ENCODE measurements at regions not wholly inside any gene's neighbourhood (a gene's known extent, or its start where the extent isn't known, plus 50 kb on each side); places are given as distances from the start of the nearest gene placed in this dataset.
A peak's percentile ranks its signal among the peaks of the same experiment; 100 is the strongest.
"Not testable (repeated sequence)": the region's sequence is repeated elsewhere in the genome, so short reads cannot be mapped to it uniquely, and the experiment has no call there.

DNA sequence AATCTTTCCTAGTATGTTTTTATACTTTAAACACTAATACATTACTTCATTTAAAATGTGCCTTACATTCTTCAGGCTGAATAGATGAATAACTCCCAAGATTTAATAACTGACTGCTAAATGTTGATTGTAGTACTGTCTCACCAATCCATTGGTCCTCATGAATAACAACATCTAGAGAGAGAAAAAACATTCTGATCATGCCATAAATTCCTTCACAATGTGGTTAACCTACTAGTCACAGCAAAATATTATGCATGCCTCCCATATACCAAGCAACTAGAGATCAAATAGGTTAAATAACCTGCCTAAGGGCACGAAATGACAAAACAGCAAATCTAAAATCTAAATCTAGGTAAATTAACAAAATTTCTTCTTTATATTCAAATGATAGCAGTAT is 66.2 kb downstream of the SYT15 start:
- H3K9me3 ChIP-seq; H3K4me1 ChIP-seq; H3K36me3 ChIP-seq; DNase-seq (ENCODE audit: low spot score in 2 of 2); H3K27me3 ChIP-seq; H3K4me3 ChIP-seq; H3K27ac ChIP-seq; intact Hi-C loops (cut with DNase I): not testable (repeated sequence)

DNA sequence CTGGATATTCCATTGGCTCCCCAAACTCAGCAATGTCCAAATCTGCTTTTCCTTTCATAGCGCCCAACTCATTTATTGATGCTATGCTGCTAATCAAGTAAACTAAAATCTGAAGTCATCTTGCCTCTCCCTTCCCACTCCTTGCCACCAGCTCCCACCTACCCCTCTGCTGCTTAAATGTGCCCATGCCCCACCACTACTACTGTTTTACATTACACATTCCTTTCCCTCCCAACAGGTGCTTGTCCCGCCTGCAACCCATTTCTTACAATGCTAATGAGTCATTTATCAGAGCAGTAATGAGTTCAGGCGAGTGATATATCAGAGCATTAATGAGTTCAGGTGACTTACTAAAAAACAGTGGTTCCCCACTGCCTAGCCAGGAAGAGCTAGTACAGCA is 67.2 kb downstream of the SYT15 start:
- intact Hi-C loops (cut with DNase I); H3K27ac ChIP-seq; DNase-seq (ENCODE audit: low spot score in 2 of 2); H3K9me3 ChIP-seq; H3K4me3 ChIP-seq; H3K4me1 ChIP-seq; H3K27me3 ChIP-seq; H3K36me3 ChIP-seq: not testable (repeated sequence)

DNA sequence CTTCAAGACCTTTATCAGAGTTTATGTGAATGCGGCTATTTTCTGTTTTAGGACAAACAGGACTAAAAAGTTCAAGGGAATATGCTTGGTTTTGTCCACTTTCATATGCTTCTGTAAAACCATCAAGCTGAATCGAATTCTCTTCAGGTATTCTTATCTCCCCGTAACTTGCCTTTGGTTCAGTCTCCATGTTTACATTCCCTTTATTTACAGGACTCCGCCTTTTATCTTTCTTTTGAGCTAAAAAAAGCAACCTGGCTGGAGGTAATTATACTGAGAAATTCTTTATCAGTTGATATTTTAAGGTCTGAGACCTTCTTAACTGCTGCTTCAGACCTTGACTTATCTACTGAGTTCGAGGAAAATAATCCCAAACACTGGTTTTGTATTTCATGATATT is 72.0 kb downstream of the SYT15 start:
- intact Hi-C loops (cut with DNase I); H3K36me3 ChIP-seq; H3K4me1 ChIP-seq; DNase-seq (ENCODE audit: low spot score in 2 of 2); H3K27ac ChIP-seq; H3K9me3 ChIP-seq; H3K4me3 ChIP-seq; H3K27me3 ChIP-seq: not testable (repeated sequence)

DNA sequence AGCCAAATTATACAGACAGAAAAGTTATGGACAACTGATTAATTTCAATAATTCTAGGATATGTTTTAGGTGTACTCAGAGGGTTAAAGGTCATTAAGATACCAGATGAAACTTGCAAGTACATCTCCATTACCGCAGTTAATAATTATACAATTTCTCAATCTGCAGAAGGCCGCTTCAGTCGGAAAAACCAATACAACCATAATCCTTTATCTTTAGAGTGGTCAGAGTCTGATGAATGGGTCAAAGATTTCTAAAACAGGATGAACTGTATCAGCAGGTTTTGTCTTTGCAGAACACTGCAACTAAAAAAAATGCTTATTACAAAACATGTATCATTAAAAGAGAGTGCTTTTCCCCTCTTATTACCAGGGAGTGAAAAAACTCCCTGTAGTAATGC is 78.5 kb downstream of the SYT15 start:
- H3K27me3 ChIP-seq; H3K27ac ChIP-seq; H3K4me1 ChIP-seq; intact Hi-C loops (cut with DNase I); H3K36me3 ChIP-seq; H3K4me3 ChIP-seq; H3K9me3 ChIP-seq; DNase-seq (ENCODE audit: low spot score in 2 of 2): not testable (repeated sequence)

DNA sequence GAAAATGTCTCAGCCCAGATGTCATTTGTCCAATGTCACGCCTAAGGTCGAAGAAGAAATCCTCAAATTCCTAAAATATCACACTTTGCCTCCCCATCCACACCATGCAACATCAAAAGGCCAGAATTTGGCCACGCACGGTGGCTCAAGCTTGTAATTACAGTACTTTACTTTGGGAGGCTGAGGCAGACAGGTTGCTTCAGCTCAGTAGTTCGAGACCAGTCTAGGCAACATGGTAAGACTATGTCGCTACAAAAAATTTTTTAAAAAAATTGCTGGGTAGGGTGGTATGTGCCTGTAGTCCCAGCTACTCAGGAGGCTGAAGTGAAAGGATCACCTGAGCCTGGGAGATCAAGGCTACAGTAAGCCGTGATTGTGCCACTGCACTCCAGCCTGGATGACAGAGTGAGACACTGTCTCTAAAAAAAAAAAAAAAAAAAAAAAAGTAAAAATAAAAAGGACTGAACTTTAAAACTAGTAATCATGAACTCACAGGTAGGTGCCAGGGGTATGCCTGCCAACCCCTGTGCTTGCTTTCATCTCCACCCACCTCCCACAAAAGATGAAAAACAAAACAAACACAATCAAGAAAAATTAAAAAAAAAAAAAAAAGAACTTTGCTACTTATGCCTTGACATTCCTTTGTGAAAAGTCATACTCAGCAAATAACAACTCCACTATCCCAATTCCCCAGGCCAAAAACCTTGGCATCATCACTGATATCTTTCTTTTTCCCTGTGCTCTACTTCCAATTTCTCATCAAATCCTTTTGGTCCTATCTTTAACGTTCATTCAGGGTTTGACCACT is 81.3 kb downstream of the SYT15 start:
- intact Hi-C loops (cut with DNase I); DNase-seq (ENCODE audit: low spot score in 2 of 2); H3K4me1 ChIP-seq; H3K27me3 ChIP-seq; H3K36me3 ChIP-seq; H3K9me3 ChIP-seq; H3K4me3 ChIP-seq; H3K27ac ChIP-seq: not testable (repeated sequence)

DNA sequence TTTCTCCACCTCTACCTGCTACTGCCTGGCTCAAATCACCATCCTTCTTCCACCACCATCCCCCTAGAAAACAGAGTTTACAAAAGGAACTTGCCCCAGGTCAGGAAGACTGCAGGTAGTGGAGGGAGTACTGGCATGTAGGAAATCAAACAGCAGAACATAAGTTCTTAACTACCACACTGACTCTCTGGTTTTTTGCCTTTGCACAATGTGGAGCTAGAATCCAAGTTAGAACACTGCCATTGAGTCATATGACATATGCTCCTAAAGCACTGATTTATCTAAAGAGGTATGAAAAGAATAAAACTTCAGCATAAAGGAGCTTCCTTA is 81.9 kb downstream of the SYT15 start:
- H3K27me3 ChIP-seq; H3K9me3 ChIP-seq; H3K36me3 ChIP-seq; H3K4me3 ChIP-seq; H3K27ac ChIP-seq; intact Hi-C loops (cut with DNase I); DNase-seq (ENCODE audit: low spot score in 2 of 2); H3K4me1 ChIP-seq: not testable (repeated sequence)

DNA sequence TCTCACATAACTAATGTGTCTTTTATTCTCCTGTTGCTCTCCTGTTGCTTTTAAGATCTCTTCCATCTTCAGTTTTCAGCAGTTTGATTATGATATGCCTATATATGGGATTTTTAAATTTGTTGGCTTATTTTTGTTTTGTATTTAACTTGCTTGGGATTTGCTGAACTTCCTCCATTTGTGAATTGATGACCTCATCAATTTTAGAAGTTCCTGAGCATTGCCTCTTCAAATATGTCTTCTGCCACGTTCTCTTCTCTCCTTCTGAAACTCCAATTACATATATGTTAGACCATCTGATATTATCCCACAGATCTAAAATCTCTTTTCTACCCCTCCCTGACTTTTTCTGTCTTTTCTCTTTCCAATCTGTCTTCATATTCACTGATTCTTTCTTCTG is 86.6 kb downstream of the SYT15 start:
- H3K4me3 ChIP-seq; intact Hi-C loops (cut with DNase I); H3K4me1 ChIP-seq; H3K36me3 ChIP-seq; H3K9me3 ChIP-seq; DNase-seq (ENCODE audit: low spot score in 2 of 2); H3K27me3 ChIP-seq; H3K27ac ChIP-seq: not testable (repeated sequence)

DNA sequence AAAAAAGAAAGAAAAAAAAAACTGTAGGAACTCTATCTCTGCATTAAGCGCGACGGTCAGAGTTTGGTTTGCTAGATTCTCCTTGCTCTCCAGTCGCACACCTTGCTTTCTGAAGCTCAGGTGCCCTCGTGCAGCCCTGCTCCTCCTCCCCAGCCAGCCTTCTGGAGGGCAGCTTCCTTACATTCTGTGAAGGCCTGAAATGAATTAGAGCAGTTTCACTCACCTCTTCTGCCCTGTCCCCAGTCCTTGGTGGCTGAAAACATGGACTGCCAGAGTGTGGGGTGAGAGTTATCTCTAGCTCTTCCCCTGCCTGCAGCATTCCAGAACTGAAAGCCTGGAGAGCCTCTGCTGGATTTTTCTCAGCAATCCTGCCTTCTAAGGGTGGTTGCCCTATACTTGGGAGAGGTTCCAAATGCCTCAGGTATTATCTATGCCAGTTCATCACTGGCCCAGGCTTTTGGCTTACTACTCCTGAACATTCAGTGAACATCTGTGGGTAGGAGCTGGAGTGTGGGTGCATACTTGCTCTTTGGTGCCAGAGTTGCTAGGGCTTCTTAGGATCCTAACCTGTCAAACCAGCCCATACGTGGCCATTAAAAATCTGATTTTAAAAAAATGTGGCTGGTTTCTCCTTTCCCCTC is 89.5 kb downstream of the SYT15 start:
- intact Hi-C loops (cut with DNase I); H3K9me3 ChIP-seq; H3K36me3 ChIP-seq: not testable (repeated sequence)

DNA sequence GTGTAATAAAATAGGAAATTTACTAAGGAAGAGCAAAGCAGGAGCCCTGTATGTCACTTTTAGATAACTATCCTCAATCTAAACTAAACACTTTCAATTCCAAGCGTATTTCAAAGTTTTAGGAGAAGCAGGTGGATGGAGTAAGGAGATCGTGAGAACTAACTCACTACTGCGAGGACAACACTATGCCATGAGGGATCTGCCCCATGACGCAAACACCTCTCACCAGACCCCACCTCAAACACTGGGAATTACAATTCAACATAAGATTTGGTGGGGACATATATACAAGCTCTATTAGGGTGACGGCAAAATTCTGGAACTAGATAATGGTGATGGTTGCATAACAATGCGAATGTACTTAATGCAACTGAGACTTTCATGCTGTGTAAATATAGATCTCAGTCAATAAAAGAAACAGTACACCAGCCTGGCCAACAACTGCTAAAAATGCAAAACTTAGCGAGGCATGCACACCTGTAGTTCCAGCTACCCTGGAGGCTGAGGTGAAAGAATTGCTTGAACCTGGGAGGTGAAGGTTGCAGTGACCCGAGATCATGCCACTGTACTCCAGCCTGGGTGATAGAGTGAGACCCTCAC is 99.0 kb downstream of the SYT15 start:
- H3K4me1 ChIP-seq; H3K9me3 ChIP-seq; intact Hi-C loops (cut with DNase I); DNase-seq (ENCODE audit: low spot score in 2 of 2); H3K36me3 ChIP-seq; H3K27me3 ChIP-seq; H3K4me3 ChIP-seq; H3K27ac ChIP-seq: not testable (repeated sequence)

More for the DNA sequence above, 89.5 kb downstream of the SYT15 start:
- H3K4me3 ChIP-seq; H3K27ac ChIP-seq; DNase-seq (ENCODE audit: low spot score in 2 of 2); H3K4me1 ChIP-seq; H3K27me3 ChIP-seq: not testable (repeated sequence)

DNA sequence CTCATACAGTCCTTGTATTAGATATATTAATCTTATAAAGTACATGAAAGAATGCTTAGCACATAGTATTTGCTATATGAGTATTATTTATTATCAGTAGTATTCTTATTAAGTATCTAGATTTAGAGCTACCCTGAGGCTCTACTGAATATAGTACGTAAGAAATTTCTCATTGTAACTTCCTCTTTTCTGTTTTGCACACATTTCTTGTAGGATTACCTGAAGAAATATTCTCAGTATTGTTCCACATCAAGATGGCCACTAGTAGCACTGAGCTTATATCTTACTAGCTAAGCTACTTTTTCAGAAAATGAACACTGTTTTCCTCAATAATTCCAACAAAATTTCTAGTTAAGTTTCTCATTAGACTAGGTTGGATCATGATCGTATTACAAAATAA is 112.5 kb downstream of the SYT15 start:
- H3K9me3 ChIP-seq; intact Hi-C loops (cut with DNase I); H3K4me1 ChIP-seq; H3K4me3 ChIP-seq; H3K27me3 ChIP-seq; DNase-seq (ENCODE audit: low spot score in 2 of 2); H3K36me3 ChIP-seq; H3K27ac ChIP-seq: not testable (repeated sequence)

DNA sequence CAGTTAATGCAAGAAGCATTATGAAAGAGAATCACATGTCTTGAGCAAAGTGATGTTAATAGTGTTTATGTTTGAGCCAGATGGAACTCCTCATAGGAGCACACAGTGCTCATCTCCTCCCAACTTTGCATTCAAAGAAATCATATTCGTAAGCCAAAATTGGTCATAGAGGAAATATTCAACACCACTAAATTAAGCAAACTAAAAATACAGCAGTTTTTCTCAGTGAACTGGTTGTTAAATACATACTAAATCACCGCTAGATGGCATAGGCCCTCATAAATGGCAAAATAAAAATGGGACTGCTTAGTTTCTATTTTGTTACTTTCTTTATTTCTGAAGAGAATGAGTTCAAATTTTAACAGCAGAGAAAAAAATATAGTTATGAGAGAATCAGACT is 114.3 kb downstream of the SYT15 start:
- H3K27ac ChIP-seq; H3K36me3 ChIP-seq; intact Hi-C loops (cut with DNase I); H3K9me3 ChIP-seq; H3K27me3 ChIP-seq; H3K4me1 ChIP-seq; H3K4me3 ChIP-seq; DNase-seq (ENCODE audit: low spot score in 2 of 2): not testable (repeated sequence)
- TF ChIP-seq, protein P1, sequence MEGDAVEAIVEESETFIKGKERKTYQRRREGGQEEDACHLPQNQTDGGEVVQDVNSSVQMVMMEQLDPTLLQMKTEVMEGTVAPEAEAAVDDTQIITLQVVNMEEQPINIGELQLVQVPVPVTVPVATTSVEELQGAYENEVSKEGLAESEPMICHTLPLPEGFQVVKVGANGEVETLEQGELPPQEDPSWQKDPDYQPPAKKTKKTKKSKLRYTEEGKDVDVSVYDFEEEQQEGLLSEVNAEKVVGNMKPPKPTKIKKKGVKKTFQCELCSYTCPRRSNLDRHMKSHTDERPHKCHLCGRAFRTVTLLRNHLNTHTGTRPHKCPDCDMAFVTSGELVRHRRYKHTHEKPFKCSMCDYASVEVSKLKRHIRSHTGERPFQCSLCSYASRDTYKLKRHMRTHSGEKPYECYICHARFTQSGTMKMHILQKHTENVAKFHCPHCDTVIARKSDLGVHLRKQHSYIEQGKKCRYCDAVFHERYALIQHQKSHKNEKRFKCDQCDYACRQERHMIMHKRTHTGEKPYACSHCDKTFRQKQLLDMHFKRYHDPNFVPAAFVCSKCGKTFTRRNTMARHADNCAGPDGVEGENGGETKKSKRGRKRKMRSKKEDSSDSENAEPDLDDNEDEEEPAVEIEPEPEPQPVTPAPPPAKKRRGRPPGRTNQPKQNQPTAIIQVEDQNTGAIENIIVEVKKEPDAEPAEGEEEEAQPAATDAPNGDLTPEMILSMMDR (IDR thresholded peaks at IDR 0.05) = peak in 1 of 3 experiments; percentile 21

DNA sequence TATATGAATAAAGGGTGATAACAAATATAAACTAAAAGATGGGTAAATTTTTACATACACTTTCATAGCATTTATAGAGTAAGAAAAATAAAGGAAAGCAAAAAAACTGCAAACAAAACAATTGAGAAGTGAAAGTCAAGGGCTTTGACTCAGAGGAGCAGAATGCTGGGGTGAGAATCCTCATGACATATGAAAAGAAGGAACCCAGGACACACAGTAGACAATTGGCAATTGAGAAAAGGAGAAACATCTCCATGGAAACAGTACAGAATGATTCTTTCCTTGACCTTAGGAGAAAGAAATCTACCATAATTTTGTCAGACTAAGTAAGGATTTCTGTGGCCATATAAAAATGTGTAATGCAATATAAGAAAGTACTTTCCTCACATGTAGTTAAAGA is 138.3 kb downstream of the SYT15 start:
- DNase-seq (ENCODE audit: low spot score in 2 of 2); H3K36me3 ChIP-seq; H3K9me3 ChIP-seq; intact Hi-C loops (cut with DNase I); H3K27me3 ChIP-seq; H3K4me1 ChIP-seq; H3K4me3 ChIP-seq; H3K27ac ChIP-seq: not testable (repeated sequence)

DNA sequence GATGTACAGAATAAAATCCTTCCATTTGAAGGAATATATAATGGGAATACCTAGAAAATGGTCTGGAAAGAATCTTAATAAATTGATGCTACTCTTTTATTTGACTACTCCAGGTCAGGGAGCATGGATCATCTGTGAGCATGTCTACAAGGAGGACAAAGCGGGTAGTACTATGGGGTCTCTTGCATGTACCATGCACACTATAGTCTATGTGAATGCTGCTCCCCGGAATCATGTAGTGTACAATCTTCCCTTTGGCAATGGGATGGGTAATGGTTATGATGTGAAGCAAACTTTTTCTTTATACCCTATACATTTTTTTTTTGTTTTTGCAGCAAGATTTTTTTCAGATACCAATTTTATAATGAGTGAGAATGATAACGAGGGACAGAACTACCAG is 139.1 kb downstream of the SYT15 start:
- H3K36me3 ChIP-seq; H3K9me3 ChIP-seq; H3K27me3 ChIP-seq; H3K4me1 ChIP-seq; intact Hi-C loops (cut with DNase I); H3K4me3 ChIP-seq; H3K27ac ChIP-seq; DNase-seq (ENCODE audit: low spot score in 2 of 2): not testable (repeated sequence)
